ENCODE measurements at regions not wholly inside any gene's neighbourhood (a gene's known extent, or its start where the extent isn't known, plus 50 kb on each side); places are given as distances from the start of the nearest gene placed in this dataset.
"Not testable (repeated sequence)": the region's sequence is repeated elsewhere in the genome, so short reads cannot be mapped to it uniquely, and the experiment has no call there.

GRCh38 chr14:81751198-81751597 lies 217.5 kb upstream of the SEL1L start:
- DNase-seq (ENCODE audit: low read depth): no peak

GRCh38 chr14:81759541-81759940 lies 225.9 kb upstream of the SEL1L start:
- no peak for DNase-seq (ENCODE audit: low read depth)

GRCh38 chr14:81765651-81766275 lies 232.1 kb upstream of the SEL1L start:
- DNase-seq (ENCODE audit: low read depth): no peak

GRCh38 chr14:81766321-81766915 lies 232.8 kb upstream of the SEL1L start:
- DNase-seq (ENCODE audit: low read depth): no peak

GRCh38 chr14:81767266-81767995 lies 233.8 kb upstream of the SEL1L start:
- DNase-seq (ENCODE audit: low read depth): no peak

GRCh38 chr14:81771651-81772275 lies 238.1 kb upstream of the SEL1L start:
- DNase-seq (ENCODE audit: low read depth): no peak

- DNase-seq (ENCODE audit: low read depth): no peak
These were observed 238.7 kb upstream of the SEL1L start for GRCh38 chr14:81772381-81772780.

- DNase-seq (ENCODE audit: low read depth): no peak
These were observed 242.9 kb upstream of the SEL1L start for GRCh38 chr14:81776531-81776930.

- not testable (repeated sequence) for DNase-seq (ENCODE audit: low read depth)
These were observed 248.1 kb upstream of the SEL1L start for GRCh38 chr14:81781798-81782197.

GRCh38 chr14:81784084-81784483 lies 250.4 kb upstream of the SEL1L start:
- DNase-seq (ENCODE audit: low read depth): no peak

GRCh38 chr14:81797315-81797714 lies 263.7 kb upstream of the SEL1L start:
- no peak for DNase-seq (ENCODE audit: low read depth)

GRCh38 chr14:81801921-81802320 lies 268.3 kb upstream of the SEL1L start:
- DNase-seq (ENCODE audit: low read depth): no peak

- no peak for DNase-seq (ENCODE audit: low read depth)
These were observed 268.7 kb upstream of the SEL1L start for GRCh38 chr14:81802341-81802740.

- DNase-seq (ENCODE audit: low read depth): no peak
These were observed 272.1 kb upstream of the SEL1L start for GRCh38 chr14:81805785-81806184.

GRCh38 chr14:81811705-81812269 lies 278.1 kb upstream of the SEL1L start:
- DNase-seq (ENCODE audit: low read depth): no peak

- no peak for DNase-seq (ENCODE audit: low read depth)
These were observed 284.6 kb upstream of the SEL1L start for GRCh38 chr14:81818271-81818670.

GRCh38 chr14:81819344-81819743 lies 285.7 kb upstream of the SEL1L start:
- DNase-seq (ENCODE audit: low read depth): no peak

- no peak for DNase-seq (ENCODE audit: low read depth)
These were observed 286.3 kb upstream of the SEL1L start for GRCh38 chr14:81819910-81820309.

- no peak for DNase-seq (ENCODE audit: low read depth)
These were observed 292.4 kb upstream of the SEL1L start for GRCh38 chr14:81826081-81826480.

GRCh38 chr14:81829447-81829846 lies 295.8 kb upstream of the SEL1L start:
- DNase-seq (ENCODE audit: low read depth): no peak

GRCh38 chr14:81831128-81831820 lies 297.6 kb upstream of the SEL1L start:
- no peak for DNase-seq (ENCODE audit: low read depth)

- no peak for DNase-seq (ENCODE audit: low read depth)
These were observed 300.7 kb upstream of the SEL1L start for GRCh38 chr14:81834308-81834707.

All from HS-27A (cell line).